Ascending aorta (tissue), 2 donors: ENCODE measurements at regions not wholly inside any gene's neighbourhood (a gene's known extent, or its start where the extent isn't known, plus 50 kb on each side); places are given as distances from the start of the nearest gene placed in this dataset.
"Not testable (repeated sequence)": the region's sequence is repeated elsewhere in the genome, so short reads cannot be mapped to it uniquely, and the experiment has no call there.

Source experiments
- DNase-seq, 2 donors: peaks; one replicate each; pipeline ENCODE4 v3.0.0-alpha.2; 2019; ENCODE audit warnings: low spot score in 2 of 2
- H3K27ac ChIP-seq, 2 donors: fragments of 200-600 bp; sonication (generic); one replicate each; pipeline ENCODE4 v1.5.1; 2016 to 2017; ENCODE audit warnings: mild to moderate bottlenecking in 1 of 2
- H3K27me3 ChIP-seq: fragments of 200-600 bp; sonication (generic); one replicate; pipeline ENCODE4 v1.5.1; 2017
- H3K36me3 ChIP-seq, 2 donors: fragments of 200-600 bp; sonication (generic); one replicate each; pipeline ENCODE4 v1.5.1; 2016
- H3K4me1 ChIP-seq, 2 donors: fragments of 200-600 bp; sonication (generic); one replicate each; pipeline ENCODE4 v1.5.1; 2016 to 2017; ENCODE audit warnings: mild to moderate bottlenecking in 1 of 2
- H3K4me3 ChIP-seq, 2 donors: fragments of 200-600 bp; sonication (generic); one replicate each; pipeline ENCODE4 v1.5.1; 2016 to 2017; ENCODE audit warnings: mild to moderate bottlenecking in 1 of 2
- H3K9me3 ChIP-seq, 2 donors: fragments of 200-600 bp; sonication (generic); one replicate each; pipeline ENCODE4 v1.5.1; 2016
- CTCF ChIP-seq, 3 experiments: fragments of 200-600 bp in 2 of 3; fragments of 450-650 bp in 1 of 3; sonication (generic) in 2 of 3; IDR thresholded peaks; one replicate each; pipeline ENCODE4 v1.5.1; 2016 to 2019; ENCODE audit warnings: antibody characterized with exemption in 3 of 3, mild to moderate bottlenecking in 1 of 3, moderate library complexity in 1 of 3
- intact Hi-C: fragments of 100-400 bp; cut with DNase I; formaldehyde crosslinking; loops from one replicate; pipeline ENCODE4 v1.15.1; 2023

DNA sequence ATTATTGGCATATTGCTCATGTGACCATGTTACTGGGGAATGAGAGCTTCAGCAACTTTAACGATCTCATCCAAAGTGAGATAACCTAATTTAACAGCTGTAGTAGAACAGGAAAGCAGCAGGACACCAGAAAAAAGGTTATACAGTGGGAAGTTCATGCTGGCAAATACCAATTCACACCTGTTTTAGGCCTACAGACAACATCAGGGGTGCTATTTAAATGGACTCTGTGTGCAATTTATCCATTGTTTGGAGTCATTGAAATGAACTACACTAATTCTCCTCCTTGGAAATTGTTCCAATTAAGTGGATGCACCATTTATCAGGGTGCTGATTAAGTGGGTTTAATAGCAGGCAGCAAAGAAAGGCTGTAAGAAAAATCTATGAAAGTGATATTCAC, 424.4 kb upstream of the LMO3 start:
- no peak overlapping the region for H3K27ac ChIP-seq
- no peaks in the 10 kb centered on the region for H3K27me3 ChIP-seq
- intact Hi-C loops, result no loop called here
- no peak for TF ChIP-seq CTCF (IDR thresholded peaks at IDR 0.05)
- H3K36me3 ChIP-seq, result no peaks in the 10 kb centered on the region
- no peaks in the 10 kb centered on the region for H3K9me3 ChIP-seq
- DNase-seq, result no peak
- H3K4me3 ChIP-seq, result no peak overlapping the region
- H3K4me1 ChIP-seq, result no peaks in the 10 kb centered on the region

- no peak for TF ChIP-seq CTCF (IDR thresholded peaks at IDR 0.05)
- no peaks in the 10 kb centered on the region for H3K4me1 ChIP-seq
- H3K36me3 ChIP-seq, result no peaks in the 10 kb centered on the region
- no peak overlapping the region for H3K27ac ChIP-seq
- H3K9me3 ChIP-seq, result no peaks in the 10 kb centered on the region
- intact Hi-C loops, result no loop called here
- no peak overlapping the region for H3K4me3 ChIP-seq
- DNase-seq, result no peak
- no peaks in the 10 kb centered on the region for H3K27me3 ChIP-seq
Measured at GRCh38 chr12:17028348-17028747, 422.4 kb upstream of the LMO3 start.

GRCh38 chr12:17025424-17025823, 419.5 kb upstream of the LMO3 start:
- H3K27me3 ChIP-seq, DNase-seq, H3K9me3 ChIP-seq, H3K4me3 ChIP-seq, H3K36me3 ChIP-seq, H3K4me1 ChIP-seq, intact Hi-C loops, H3K27ac ChIP-seq: not testable (repeated sequence)

DNA sequence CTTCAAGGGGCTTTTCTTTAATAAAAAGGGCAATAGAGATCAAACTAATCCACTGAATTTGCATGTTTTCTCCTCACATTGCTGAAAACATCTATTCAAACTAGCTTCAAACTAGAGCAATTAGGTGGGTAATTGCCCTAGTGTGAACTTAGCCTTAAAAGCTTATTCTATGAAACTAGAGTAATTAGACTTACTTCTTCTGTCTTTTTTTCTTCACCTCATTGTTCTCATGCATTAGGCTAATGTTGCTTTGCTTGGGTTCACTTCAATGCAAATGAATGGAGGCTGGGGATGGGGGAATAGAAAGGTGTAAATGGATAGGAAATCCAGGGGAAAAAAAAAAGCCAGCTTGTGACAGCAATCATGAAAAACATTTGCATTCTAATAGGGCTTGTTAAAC, 414.8 kb upstream of the LMO3 start:
- TF ChIP-seq CTCF (IDR thresholded peaks at IDR 0.05), result no peak
- intact Hi-C loops, result no loop called here
- no peak for DNase-seq
- Histone ChIP-seq H3K27ac (no peak overlapping the region), H3K4me1 (no peaks in the 10 kb centered on the region), H3K4me3 (no peak overlapping the region), H3K36me3 (no peaks in the 10 kb centered on the region), H3K9me3 (no peaks in the 10 kb centered on the region), H3K27me3 (no peaks in the 10 kb centered on the region)

DNA sequence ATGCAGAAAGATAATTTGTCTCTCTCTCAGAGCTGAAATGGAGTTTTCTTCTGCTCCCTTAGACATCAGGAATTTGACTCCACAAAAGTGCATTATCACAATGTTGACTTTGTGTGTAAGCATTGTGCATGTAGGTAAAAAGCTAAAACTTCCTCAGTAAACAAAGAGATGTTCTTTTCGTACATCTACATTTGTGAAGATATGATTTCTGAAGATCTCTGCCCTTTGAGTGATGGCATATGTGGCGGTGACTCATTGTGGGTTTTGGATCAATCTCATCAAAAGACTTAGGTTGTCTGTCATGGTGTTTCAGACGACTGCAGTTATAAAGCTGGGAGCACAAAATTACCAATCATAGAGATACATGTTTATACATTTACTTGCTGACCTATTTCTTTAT, 411.4 kb upstream of the LMO3 start:
- intact Hi-C loops, result no loop called here
- Histone ChIP-seq H3K27ac (no peak overlapping the region), H3K4me3 (no peak overlapping the region), H3K36me3 (no peaks in the 10 kb centered on the region), H3K27me3 (no peaks in the 10 kb centered on the region), H3K9me3 (no peaks in the 10 kb centered on the region), H3K4me1 (no peaks in the 10 kb centered on the region)
- no peak for TF ChIP-seq CTCF (IDR thresholded peaks at IDR 0.05)
- DNase-seq, result no peak

GRCh38 chr12:17016116-17016864, 410.3 kb upstream of the LMO3 start:
- no peak overlapping the region for H3K4me3 ChIP-seq
- no peak overlapping the region for H3K27ac ChIP-seq
- H3K36me3 ChIP-seq, result no peaks in the 10 kb centered on the region
- TF ChIP-seq CTCF (IDR thresholded peaks at IDR 0.05), result no peak
- no peaks in the 10 kb centered on the region for H3K27me3 ChIP-seq
- H3K9me3 ChIP-seq, result no peaks in the 10 kb centered on the region
- H3K4me1 ChIP-seq, result no peaks in the 10 kb centered on the region
- no peak for DNase-seq
- intact Hi-C loops, result no loop called here
